ENCODE measurements at regions not wholly inside any gene's neighbourhood (a gene's known extent, or its start where the extent isn't known, plus 50 kb on each side); places are given as distances from the start of the nearest gene placed in this dataset.

DNA sequence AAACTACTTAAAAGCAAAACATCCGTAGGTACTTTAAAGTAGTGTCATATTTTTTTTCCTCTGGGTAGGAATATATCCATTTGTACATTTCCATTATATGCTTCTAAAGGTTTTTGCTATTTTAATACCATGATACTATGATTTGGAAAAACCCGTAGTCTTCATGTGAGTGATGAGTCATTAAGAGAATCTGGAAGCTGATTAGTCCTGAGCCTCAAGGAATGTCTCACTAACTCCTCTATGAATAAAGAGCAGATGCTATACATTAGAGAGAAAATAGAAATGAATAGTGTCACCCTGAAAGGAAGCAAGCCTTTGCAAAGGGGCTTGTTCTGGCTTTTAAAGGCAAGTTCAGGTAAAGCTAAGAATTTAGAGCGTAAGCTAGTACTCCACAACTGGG is 432.1 kb downstream of the CCDC91 start:
- TF ChIP-seq KLF8 (tag by site-specific recombination; IDR thresholded peaks at IDR 0.05): no peak
- TF ChIP-seq, protein P1, sequence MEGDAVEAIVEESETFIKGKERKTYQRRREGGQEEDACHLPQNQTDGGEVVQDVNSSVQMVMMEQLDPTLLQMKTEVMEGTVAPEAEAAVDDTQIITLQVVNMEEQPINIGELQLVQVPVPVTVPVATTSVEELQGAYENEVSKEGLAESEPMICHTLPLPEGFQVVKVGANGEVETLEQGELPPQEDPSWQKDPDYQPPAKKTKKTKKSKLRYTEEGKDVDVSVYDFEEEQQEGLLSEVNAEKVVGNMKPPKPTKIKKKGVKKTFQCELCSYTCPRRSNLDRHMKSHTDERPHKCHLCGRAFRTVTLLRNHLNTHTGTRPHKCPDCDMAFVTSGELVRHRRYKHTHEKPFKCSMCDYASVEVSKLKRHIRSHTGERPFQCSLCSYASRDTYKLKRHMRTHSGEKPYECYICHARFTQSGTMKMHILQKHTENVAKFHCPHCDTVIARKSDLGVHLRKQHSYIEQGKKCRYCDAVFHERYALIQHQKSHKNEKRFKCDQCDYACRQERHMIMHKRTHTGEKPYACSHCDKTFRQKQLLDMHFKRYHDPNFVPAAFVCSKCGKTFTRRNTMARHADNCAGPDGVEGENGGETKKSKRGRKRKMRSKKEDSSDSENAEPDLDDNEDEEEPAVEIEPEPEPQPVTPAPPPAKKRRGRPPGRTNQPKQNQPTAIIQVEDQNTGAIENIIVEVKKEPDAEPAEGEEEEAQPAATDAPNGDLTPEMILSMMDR (tag by site-specific recombination; IDR thresholded peaks at IDR 0.05): no peak
- no peak for TF ChIP-seq TCF7L2 (IDR thresholded peaks at IDR 0.05; ENCODE audit: borderline replicate concordance, low read depth, low read length)
- TF ChIP-seq, protein P2, sequence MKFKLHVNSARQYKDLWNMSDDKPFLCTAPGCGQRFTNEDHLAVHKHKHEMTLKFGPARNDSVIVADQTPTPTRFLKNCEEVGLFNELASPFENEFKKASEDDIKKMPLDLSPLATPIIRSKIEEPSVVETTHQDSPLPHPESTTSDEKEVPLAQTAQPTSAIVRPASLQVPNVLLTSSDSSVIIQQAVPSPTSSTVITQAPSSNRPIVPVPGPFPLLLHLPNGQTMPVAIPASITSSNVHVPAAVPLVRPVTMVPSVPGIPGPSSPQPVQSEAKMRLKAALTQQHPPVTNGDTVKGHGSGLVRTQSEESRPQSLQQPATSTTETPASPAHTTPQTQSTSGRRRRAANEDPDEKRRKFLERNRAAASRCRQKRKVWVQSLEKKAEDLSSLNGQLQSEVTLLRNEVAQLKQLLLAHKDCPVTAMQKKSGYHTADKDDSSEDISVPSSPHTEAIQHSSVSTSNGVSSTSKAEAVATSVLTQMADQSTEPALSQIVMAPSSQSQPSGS (tag by site-specific recombination; IDR thresholded peaks at IDR 0.05; ENCODE audit: low read depth): no peak

Data from HEK293 (cell line).